ENCODE measurements at regions not wholly inside any gene's neighbourhood (a gene's known extent, or its start where the extent isn't known, plus 50 kb on each side); places are given as distances from the start of the nearest gene placed in this dataset.

DNA sequence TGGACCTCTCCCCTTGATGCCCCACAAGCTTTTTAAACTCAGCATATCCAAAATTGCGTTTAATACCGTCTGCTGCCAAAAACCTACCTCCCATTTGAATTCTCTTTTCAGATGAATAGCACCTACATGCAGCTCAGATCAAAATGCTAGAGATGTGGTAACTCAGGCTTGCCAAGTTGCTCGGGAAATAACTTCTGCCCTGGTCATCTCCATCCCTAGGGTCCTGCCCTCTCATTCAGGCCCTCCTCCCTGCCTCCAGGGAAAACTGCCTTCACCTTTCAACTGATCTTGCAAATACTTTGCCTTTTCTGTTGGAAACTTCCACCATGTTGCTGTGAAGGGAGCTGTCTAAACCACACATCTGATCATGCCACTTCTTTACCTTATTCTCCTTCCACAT, 114.1 kb downstream of the SPRY1 start:
- TF ChIP-seq CTBP1 (IDR thresholded peaks at IDR 0.05; ENCODE audit: borderline replicate concordance) (no peak), FOXA1 (IDR thresholded peaks at IDR 0.05) (no peak), ZNF384 (IDR thresholded peaks at IDR 0.05) (no peak), FOXK2 (IDR thresholded peaks at IDR 0.05) (no peak), HDGF (IDR thresholded peaks at IDR 0.05; ENCODE audit: borderline replicate concordance) (no peak), SUZ12 (IDR thresholded peaks at IDR 0.05) (no peak), NFRKB (IDR thresholded peaks at IDR 0.05) (no peak), TARDBP (IDR thresholded peaks at IDR 0.05) (no peak), ARNT (IDR thresholded peaks at IDR 0.05) (no peak), LEF1 (IDR thresholded peaks at IDR 0.05; ENCODE audit: borderline replicate concordance) (no peak), SP1 (IDR thresholded peaks at IDR 0.05) (no peak), FOXM1 (IDR thresholded peaks at IDR 0.05; ENCODE audit: borderline replicate concordance) (no peak)
- TF ChIP-seq, protein P1, sequence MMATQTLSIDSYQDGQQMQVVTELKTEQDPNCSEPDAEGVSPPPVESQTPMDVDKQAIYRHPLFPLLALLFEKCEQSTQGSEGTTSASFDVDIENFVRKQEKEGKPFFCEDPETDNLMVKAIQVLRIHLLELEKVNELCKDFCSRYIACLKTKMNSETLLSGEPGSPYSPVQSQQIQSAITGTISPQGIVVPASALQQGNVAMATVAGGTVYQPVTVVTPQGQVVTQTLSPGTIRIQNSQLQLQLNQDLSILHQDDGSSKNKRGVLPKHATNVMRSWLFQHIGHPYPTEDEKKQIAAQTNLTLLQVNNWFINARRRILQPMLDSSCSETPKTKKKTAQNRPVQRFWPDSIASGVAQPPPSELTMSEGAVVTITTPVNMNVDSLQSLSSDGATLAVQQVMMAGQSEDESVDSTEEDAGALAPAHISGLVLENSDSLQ (IDR thresholded peaks at IDR 0.05): no peak
- no peak for DNase-seq (ENCODE audit: extremely low spot score)
- ChIA-PET CTCF (interaction anchor here (1.3 kb wide), 1 partner anchor 54 kb away, joined by 3 read pairs; no protein-coding TSS in a partner anchor), POLR2A (no interaction called here)

DNA sequence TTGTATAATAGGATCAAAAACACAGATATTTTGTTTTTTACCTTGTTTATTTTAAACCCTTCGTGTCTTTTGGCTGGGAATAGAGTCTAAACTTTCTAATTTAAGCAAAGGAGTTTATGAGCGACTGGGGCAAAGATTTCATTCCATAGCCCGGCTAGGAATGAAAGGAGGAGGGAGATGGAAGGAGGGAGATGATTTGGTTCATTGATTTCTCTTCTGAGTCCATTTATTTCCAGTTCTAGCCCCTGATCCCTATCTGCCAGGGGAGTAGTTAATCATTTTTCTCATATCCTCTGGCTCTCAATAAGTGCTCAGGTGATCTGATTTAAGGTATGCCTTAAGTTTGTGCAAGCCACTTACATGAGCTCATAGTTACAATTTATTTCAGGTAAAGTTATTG, 120.0 kb downstream of the SPRY1 start:
- ChIA-PET CTCF (interaction anchor here (0.9 kb wide), 1 partner anchor 157 kb away, joined by 3 read pairs; no protein-coding TSS in a partner anchor), POLR2A (no interaction called here)
- TF ChIP-seq ARNT (IDR thresholded peaks at IDR 0.05): no peak
- TF ChIP-seq L3MBTL2 (conservative IDR thresholded peaks at IDR 0.05): no peak
- no peak for TF ChIP-seq FOXA1 (IDR thresholded peaks at IDR 0.05)
- TF ChIP-seq ZNF384 (IDR thresholded peaks at IDR 0.05): no peak
- TF ChIP-seq, protein P1 (IDR thresholded peaks at IDR 0.05): no peak
- TF ChIP-seq NFRKB (IDR thresholded peaks at IDR 0.05): no peak
- no peak for DNase-seq (ENCODE audit: extremely low spot score)

DNA sequence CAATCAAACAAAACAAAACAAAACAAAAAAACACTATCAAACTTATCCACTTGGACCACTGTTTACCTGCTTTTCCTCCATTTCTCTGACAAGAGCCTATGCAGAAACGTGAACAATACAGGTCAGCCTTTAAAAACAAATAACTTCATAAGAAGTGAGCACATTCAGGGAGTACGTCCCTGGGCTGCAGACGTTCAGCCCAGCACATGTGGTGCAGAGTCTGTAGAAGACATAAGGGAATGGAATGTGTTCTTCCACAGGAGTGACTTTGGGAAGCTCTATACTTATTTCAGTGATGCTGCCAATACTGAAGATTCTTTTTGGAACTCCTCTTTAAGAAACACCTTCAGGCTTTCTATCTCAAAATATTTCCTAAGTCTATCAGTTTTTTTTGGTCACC, 120.6 kb downstream of the SPRY1 start:
- POLR2A ChIA-PET: no interaction called here
- CTCF ChIA-PET: interaction anchor here (0.9 kb wide), 1 partner anchor 158 kb away, joined by 3 read pairs; no protein-coding TSS in a partner anchor
- no peak for TF ChIP-seq TARDBP (IDR thresholded peaks at IDR 0.05)
- TF ChIP-seq, protein P1 (IDR thresholded peaks at IDR 0.05): 0 out of 2 replicates have a peak, but pooled peaks have one; percentile 23
- no peak for DNase-seq (ENCODE audit: extremely low spot score)

DNA sequence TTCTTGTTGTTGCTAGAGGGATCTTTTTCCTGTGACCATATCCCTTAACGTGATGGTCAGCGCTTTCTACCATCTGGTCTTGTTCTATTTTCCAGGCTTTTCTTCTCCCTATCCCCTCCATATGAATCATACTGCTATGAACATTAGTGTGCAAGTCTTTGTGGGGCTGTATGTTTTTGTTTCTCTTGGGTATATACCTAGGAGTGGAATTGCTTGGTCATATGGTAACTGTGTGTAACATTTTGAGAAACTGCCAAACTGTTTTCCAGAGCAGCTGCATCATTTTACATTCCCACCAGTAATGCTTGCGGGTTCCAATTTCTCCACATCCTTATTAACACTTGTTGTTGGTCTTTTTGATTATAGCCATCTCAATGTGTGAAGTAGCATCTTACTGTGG, 121.4 kb downstream of the SPRY1 start:
- DNase-seq (ENCODE audit: extremely low spot score): no peak
- CTCF ChIA-PET: no interaction called here
- POLR2A ChIA-PET: no interaction called here
- TF ChIP-seq NFRKB (IDR thresholded peaks at IDR 0.05) (no peak), HDGF (IDR thresholded peaks at IDR 0.05; ENCODE audit: borderline replicate concordance) (no peak), LEF1 (IDR thresholded peaks at IDR 0.05; ENCODE audit: borderline replicate concordance) (no peak), FOXM1 (IDR thresholded peaks at IDR 0.05; ENCODE audit: borderline replicate concordance) (no peak), ELF4 (IDR thresholded peaks at IDR 0.05) (no peak), ARNT (IDR thresholded peaks at IDR 0.05) (no peak), CTBP1 (IDR thresholded peaks at IDR 0.05; ENCODE audit: borderline replicate concordance) (no peak), TARDBP (IDR thresholded peaks at IDR 0.05) (no peak), FOXA1 (IDR thresholded peaks at IDR 0.05) (no peak), SP1 (IDR thresholded peaks at IDR 0.05) (no peak), BHLHE40 (IDR thresholded peaks at IDR 0.05; ENCODE audit: borderline replicate concordance) (no peak)
- TF ChIP-seq, protein P1 (IDR thresholded peaks at IDR 0.05): no peak

DNA sequence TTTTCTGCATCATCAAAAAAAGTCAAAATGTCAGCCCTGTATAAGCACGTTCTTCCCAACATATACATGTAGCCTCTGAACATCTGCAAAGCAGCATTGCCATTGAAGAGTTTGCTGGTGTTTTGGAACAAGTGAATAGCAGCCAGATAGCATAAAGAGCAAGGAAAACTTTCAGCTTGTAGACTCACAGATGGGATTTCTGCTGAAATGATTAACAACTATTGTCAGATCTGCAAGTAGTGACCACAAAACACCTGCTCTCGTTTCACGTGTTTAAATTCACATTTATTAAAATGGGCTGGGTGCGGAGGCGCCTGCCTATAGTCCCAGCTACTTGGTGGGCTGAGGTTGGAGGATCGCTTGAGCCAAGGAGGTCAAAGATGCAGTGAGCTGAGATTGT, 123.7 kb downstream of the SPRY1 start:
- ChIA-PET CTCF (no interaction called here), POLR2A (no interaction called here)
- DNase-seq (ENCODE audit: extremely low spot score): no peak
- TF ChIP-seq SP1 (IDR thresholded peaks at IDR 0.05) (no peak), L3MBTL2 (conservative IDR thresholded peaks at IDR 0.05) (no peak), NFRKB (IDR thresholded peaks at IDR 0.05) (no peak), LEF1 (IDR thresholded peaks at IDR 0.05; ENCODE audit: borderline replicate concordance) (no peak), FOXK2 (IDR thresholded peaks at IDR 0.05) (no peak), CTBP1 (IDR thresholded peaks at IDR 0.05; ENCODE audit: borderline replicate concordance) (no peak), TARDBP (IDR thresholded peaks at IDR 0.05) (no peak), ARNT (IDR thresholded peaks at IDR 0.05) (no peak)

DNA sequence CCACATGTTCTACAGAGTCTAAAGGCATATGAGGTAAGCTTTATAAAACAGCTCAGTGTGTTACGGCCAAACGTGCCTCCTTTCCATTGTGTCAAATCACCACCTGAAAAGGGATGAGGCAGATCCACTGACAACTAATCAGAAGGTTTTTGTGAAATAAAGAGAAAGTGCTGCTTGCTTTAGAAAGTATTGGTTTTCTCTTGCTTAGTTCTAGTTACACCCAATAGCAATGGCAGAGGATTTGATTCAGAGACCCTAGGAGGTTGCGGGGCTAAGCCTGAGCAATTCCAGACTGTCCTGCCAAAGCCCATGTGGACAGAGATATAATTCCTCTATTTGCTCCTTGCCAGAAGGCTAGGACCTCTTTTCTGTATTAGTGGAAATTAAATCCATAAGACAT, 125.5 kb downstream of the SPRY1 start:
- TF ChIP-seq SUZ12 (IDR thresholded peaks at IDR 0.05) (no peak), BHLHE40 (IDR thresholded peaks at IDR 0.05; ENCODE audit: borderline replicate concordance) (no peak), ELF4 (IDR thresholded peaks at IDR 0.05) (no peak), ARNT (IDR thresholded peaks at IDR 0.05) (no peak)
- TF ChIP-seq, protein P1 (IDR thresholded peaks at IDR 0.05): no peak
- CTCF ChIA-PET: interaction anchor here (0.7 kb wide), 1 partner anchor 97 kb away, joined by 3 read pairs; no protein-coding TSS in a partner anchor

More for the DNA sequence above, 125.5 kb downstream of the SPRY1 start:
- DNase-seq (ENCODE audit: extremely low spot score): no peak
- POLR2A ChIA-PET: no interaction called here
